ENCODE measurements at regions not wholly inside any gene's neighbourhood (a gene's known extent, or its start where the extent isn't known, plus 50 kb on each side); places are given as distances from the start of the nearest gene placed in this dataset.

DNA sequence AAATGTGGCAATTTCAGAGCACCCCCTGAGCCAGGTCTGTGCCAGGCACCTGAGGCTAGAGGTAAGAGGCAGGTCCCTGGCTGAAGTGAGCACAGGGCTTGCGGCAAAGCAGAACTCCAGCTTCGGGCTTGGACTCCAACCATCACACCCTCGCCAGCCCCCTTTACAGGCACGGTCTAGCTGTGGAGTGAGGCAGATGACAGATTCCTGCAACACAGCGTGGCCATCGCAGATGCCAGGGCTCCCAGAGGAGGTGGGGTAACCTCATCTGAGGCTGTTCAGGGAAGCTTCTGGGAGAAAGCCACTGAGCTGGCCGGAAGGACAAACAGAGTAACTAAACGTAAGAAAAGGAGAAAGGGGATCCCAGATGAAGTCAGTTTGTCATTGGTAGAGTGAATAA, 55.6 kb upstream of the CASZ1 start:
- POLR2A ChIA-PET = no interaction called here

GRCh38 chr1:10852486-10852885, 56.0 kb upstream of the CASZ1 start:
- Histone ChIP-seq H3K4me3 (no peak overlapping the region), H3K27ac (no peak overlapping the region), H3K4me1 (no peaks in the 10 kb centered on the region), H3K9me3 (no peaks in the 10 kb centered on the region; the same call in 2 of the 3 replicates), H3K4me2 (no peak overlapping the region)
- WGBS (ENCODE audit: missing lambda C conversion rate) = 41% methylated on average over 6 of the region's 6 CpGs
- ChIA-PET POLR2A (no interaction called here), CTCF (no interaction called here)
- DNase-seq (ENCODE audit: low read depth in 1 of 2, low spot score in 1 of 2) (no peak), FAIRE-seq (no peak), ATAC-seq (no peak)
- TF ChIP-seq, protein P1, sequence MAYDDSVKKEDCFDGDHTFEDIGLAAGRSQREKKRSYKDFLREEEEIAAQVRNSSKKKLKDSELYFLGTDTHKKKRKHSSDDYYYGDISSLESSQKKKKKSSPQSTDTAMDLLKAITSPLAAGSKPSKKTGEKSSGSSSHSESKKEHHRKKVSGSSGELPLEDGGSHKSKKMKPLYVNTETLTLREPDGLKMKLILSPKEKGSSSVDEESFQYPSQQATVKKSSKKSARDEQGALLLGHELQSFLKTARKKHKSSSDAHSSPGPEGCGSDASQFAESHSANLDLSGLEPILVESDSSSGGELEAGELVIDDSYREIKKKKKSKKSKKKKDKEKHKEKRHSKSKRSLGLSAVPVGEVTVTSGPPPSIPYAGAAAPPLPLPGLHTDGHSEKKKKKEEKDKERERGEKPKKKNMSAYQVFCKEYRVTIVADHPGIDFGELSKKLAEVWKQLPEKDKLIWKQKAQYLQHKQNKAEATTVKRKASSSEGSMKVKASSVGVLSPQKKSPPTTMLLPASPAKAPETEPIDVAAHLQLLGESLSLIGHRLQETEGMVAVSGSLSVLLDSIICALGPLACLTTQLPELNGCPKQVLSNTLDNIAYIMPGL (CRISPR knock-in tag; IDR thresholded peaks at IDR 0.05; ENCODE audit: borderline replicate concordance) = no peak
- TF ChIP-seq NFE2L2 (conservative IDR thresholded peaks at IDR 0.05; ENCODE audit: low read length) (no peak), POLR2A (IDR thresholded peaks at IDR 0.05; ENCODE audit: low read length) (no peak), MAFK (IDR thresholded peaks at IDR 0.05; ENCODE audit: partially characterized antibody) (no peak), KDM1A (IDR thresholded peaks at IDR 0.05; ENCODE audit: low read depth) (no peak), BCL3 (IDR thresholded peaks at IDR 0.05) (no peak), NR3C1 (IDR thresholded peaks at IDR 0.05) (no peak)

More for the DNA sequence above, 55.6 kb upstream of the CASZ1 start:
- 70% methylated on average over 4 of the region's 8 CpGs for WGBS (ENCODE audit: missing lambda C conversion rate)
- DNase-seq (ENCODE audit: low read depth in 1 of 2, low spot score in 1 of 2) = no peak
- Histone ChIP-seq H3K27ac (no peak overlapping the region), H3K4me1 (no peaks in the 10 kb centered on the region), H3K9me3 (no peaks in the 10 kb centered on the region; the same call in 2 of the 3 replicates), H3K4me2 (no peak overlapping the region), H3K4me3 (no peak overlapping the region)
- ATAC-seq = no peak
- no peak for FAIRE-seq
- CTCF ChIA-PET = no interaction called here
- TF ChIP-seq MAX (IDR thresholded peaks at IDR 0.05) = no peak

DNA sequence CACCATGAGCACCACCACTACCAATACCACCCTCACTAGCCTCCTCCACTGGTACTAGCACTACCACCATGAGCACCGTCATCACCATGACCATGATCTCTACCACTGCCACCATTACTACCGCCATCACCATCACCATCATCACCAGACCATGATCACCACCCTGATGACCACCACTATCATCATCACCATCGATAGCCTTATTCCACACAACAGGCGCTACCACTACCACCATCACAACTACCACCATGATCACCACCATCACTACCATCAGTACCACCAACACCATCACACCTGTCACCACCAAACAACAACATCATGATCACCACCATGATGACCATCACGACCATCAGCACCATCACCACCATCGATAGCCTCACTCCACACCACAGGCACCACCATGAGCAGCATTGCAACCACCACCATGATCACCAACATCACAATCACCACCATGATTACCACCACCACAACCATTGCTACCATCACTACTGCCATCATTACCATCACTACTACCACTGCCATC, 56.6 kb upstream of the CASZ1 start:
- Histone ChIP-seq H3K9me3 (no peaks in the 10 kb centered on the region; the same call in 2 of the 3 replicates), H3K27ac (no peak overlapping the region), H3K4me2 (no peak overlapping the region), H3K4me3 (no peak overlapping the region), H3K4me1 (no peaks in the 10 kb centered on the region)
- POLR2A ChIA-PET = no interaction called here
- ATAC-seq = no peak
- FAIRE-seq = no peak
- 58% methylated on average over 6 of the region's 6 CpGs for WGBS (ENCODE audit: missing lambda C conversion rate)
- no peak for DNase-seq (ENCODE audit: low read depth in 1 of 2, low spot score in 1 of 2)
- CTCF ChIA-PET = no interaction called here
- TF ChIP-seq BHLHE40 (IDR thresholded peaks at IDR 0.05; ENCODE audit: low read depth, low read length) = no peak
- no peak for TF ChIP-seq USF2 (IDR thresholded peaks at IDR 0.05)
- no peak for TF ChIP-seq CEBPB (IDR thresholded peaks at IDR 0.05)
- TF ChIP-seq EHF (CRISPR knock-in tag; IDR thresholded peaks at IDR 0.05) = no peak
- no peak for TF ChIP-seq HOXA7 (CRISPR knock-in tag; IDR thresholded peaks at IDR 0.05)
- TF ChIP-seq FOSB (CRISPR knock-in tag; IDR thresholded peaks at IDR 0.05) = no peak
- TF ChIP-seq RCOR1 (IDR thresholded peaks at IDR 0.05; ENCODE audit: low read depth, low read length) = no peak
- no peak for TF ChIP-seq PHF8 (IDR thresholded peaks at IDR 0.05; ENCODE audit: borderline replicate concordance, low read depth)
- TF ChIP-seq ZFP36 (IDR thresholded peaks at IDR 0.05; ENCODE audit: borderline replicate concordance, partially characterized antibody) = no peak
- no peak for TF ChIP-seq MAZ (IDR thresholded peaks at IDR 0.05; ENCODE audit: borderline replicate concordance, low read depth, low read length)

DNA sequence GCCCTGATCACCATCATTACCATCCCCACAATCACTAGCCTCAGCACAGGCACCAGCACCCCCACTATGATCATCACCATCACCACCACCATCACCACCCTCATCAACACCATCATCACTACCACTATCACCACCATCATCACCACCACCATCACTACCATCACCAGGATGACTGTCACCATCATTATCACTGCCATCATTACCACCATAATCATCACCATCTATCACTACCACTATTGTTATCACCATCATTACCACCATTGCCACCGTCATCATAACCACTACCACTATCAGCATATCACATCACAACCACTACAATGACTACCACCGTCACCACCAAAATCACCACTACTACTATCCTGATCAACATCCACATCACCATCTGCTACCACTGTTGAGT, 57.3 kb upstream of the CASZ1 start:
- CTCF ChIA-PET = no interaction called here
- Histone ChIP-seq H3K9me3 (no peaks in the 10 kb centered on the region; the same call in 2 of the 3 replicates), H3K4me2 (no peak overlapping the region), H3K4me1 (no peaks in the 10 kb centered on the region), H3K4me3 (no peak overlapping the region), H3K27ac (no peak overlapping the region)
- WGBS (ENCODE audit: missing lambda C conversion rate) = 77% methylated on average over 2 of the region's 2 CpGs
- no peak for FAIRE-seq
- TF ChIP-seq RNF2 (IDR thresholded peaks at IDR 0.05; ENCODE audit: borderline replicate concordance, low read depth) (no peak), HDAC2 (IDR thresholded peaks at IDR 0.05) (no peak), HOXB13 (CRISPR knock-in tag; IDR thresholded peaks at IDR 0.05; ENCODE audit: low read depth) (no peak), RFX5 (IDR thresholded peaks at IDR 0.05) (no peak), TFCP2L1 (CRISPR knock-in tag; IDR thresholded peaks at IDR 0.05) (no peak), MAFK (IDR thresholded peaks at IDR 0.05; ENCODE audit: partially characterized antibody) (no peak), POLR2AphosphoS2 (conservative IDR thresholded peaks at IDR 0.05; ENCODE audit: low read length) (no peak), JUN (IDR thresholded peaks at IDR 0.05) (no peak), ZSCAN20 (CRISPR knock-in tag; IDR thresholded peaks at IDR 0.05) (no peak), PBX3 (IDR thresholded peaks at IDR 0.05) (no peak)
- no peak for ATAC-seq
- POLR2A ChIA-PET = no interaction called here
- no peak for DNase-seq (ENCODE audit: low read depth in 1 of 2, low spot score in 1 of 2)
